GM12873 (cell line): ENCODE measurements at regions not wholly inside any gene's neighbourhood (a gene's known extent, or its start where the extent isn't known, plus 50 kb on each side); places are given as distances from the start of the nearest gene placed in this dataset.

Experiments used
- TF ChIP-seq, protein P1 (sequence below): IDR thresholded peaks from 2 replicates; pipeline ENCODE4 v1.5.1; 2012; ENCODE audit warnings: low read depth, mild to moderate bottlenecking, moderate library complexity, low read length, control low read depth; ENCODE audit not compliant: insufficient read depth; ENCODE audit errors: missing control alignments

DNA sequence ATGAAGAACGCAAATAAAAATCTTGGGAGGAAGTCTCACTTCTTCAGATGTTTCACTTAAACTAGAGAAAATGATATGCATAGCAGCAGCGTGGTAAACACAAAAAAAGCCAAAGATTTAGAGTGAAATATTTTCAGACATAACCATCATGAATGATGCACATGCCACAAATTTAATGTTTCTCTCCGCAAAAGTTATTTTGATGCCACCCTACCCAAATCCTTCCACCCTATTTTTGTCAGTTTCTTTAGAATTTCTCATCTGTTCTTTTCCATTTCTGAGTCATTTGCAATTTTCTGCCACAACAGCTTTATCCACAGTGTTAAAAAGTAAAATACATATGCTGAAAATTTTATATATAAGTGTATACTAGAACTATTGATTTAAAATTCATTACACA is 1663.7 kb upstream of the ADGRL3 start:
- TF ChIP-seq, protein P1, sequence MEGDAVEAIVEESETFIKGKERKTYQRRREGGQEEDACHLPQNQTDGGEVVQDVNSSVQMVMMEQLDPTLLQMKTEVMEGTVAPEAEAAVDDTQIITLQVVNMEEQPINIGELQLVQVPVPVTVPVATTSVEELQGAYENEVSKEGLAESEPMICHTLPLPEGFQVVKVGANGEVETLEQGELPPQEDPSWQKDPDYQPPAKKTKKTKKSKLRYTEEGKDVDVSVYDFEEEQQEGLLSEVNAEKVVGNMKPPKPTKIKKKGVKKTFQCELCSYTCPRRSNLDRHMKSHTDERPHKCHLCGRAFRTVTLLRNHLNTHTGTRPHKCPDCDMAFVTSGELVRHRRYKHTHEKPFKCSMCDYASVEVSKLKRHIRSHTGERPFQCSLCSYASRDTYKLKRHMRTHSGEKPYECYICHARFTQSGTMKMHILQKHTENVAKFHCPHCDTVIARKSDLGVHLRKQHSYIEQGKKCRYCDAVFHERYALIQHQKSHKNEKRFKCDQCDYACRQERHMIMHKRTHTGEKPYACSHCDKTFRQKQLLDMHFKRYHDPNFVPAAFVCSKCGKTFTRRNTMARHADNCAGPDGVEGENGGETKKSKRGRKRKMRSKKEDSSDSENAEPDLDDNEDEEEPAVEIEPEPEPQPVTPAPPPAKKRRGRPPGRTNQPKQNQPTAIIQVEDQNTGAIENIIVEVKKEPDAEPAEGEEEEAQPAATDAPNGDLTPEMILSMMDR: no peak

DNA sequence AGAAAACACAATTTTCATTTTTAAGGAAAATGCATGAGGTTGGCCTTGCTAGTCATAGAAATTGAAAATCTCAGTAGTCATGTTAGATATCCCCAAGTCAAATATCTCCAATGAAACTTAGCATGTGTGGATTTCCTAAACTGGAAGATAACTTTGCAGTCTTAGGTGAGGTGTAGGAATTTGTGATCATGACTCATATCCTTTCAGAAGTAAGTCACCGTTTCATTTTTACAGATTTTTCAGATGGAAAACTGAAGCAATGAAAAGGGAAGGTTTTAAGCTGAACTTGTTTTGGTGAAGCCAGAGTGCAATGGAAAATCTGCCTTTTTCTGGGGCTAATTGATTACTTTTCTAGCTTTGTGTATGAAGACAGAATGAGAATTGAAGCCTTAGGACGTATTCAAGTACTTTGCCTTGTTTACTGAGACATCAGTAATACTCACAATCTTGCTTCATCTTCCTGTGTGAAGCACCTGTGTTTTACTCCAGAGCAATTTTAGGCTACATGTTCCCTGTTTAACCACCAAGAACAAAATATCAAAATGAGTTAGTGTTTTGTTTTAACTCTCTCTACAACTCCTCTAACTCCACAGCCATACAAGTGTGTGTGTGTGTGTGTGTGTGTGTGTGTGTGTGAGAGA is 1662.8 kb upstream of the ADGRL3 start:
- TF ChIP-seq, protein P1: no peak

DNA sequence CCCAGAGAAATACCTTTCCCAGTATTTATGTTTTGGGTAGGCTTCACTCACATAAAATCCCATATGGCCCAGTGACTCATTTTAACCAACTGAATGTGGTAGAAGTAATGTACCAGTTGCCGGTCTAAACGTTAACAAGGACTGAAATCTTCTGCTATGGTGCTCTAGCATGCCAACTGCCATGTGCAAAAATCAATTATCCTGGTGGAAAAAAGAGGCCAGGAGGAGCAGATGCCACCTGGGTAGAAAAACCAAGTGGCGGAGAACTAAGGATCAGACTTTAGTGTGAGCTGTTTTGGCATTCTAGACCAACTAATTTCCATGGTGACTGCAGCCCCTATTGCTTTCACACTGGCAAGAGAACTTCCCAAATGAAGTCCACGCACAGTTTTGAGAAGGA is 1660.7 kb upstream of the ADGRL3 start:
- TF ChIP-seq, protein P1: no peak

DNA sequence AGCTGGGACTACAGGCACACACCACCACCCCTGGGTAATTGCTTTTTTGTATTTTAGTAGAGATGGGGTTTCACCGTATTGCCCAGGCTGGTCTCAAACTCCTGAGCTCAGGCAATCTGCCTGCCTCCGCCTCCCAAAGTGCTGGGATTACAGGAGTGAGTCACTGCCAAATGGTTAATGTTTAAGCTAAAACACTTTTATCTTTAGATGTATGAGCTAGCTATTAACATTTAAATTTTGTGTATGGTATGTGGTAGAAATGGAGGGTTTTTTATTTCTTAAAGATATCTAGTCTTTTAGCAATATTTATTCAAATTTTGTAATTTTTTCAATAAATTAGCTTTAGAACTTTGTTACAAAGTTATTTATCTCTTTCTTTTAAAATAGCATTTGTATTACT is 1659.8 kb upstream of the ADGRL3 start:
- TF ChIP-seq, protein P1: no peak

DNA sequence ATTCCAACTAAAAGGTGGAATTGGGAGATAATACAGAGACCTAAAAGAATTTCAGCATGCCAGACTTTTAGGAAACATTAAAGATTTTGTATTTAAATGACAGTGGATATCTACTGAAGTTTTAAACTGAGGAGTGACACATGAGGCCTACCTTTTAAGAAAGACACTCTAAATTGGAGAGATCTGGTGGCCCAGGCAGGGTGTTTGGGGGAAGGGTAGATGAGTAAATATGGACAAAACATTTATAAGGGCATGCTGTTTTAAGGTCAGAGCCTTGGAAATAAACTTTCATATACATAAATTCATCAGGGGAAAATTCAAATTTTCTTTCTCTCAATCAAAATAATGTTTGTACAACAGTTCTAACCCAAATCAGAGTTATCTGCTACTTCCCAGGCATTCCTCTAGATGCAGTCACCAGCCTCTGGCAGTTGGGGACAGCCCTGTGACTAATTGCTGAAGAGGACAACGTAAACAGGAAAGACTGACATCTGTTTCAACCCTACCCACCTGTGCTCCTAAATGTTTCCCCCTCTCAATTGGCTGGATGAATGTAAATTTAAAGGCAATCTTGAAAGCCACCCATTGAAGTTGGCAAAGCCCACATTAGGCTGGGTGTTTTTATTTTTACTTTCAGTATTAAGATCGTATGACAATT is 1646.9 kb upstream of the ADGRL3 start:
- TF ChIP-seq, protein P1: no peak

DNA sequence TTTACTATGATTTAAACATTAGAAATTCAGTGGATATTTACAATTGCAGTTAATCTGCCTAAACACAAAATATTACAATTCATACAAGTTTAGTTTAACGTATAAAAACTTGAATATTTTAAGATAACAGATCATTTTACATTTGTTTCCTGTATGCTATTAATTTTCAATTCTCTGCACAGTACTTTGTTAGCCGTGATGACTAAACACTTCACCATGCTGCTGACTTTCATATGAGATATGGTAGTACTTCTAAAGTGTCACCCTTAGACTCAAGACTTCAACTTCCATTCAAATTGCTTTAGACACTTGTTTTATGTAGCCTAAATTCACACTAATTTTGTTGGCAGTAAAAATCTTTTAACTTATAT is 1646.4 kb upstream of the ADGRL3 start:
- TF ChIP-seq, protein P1: no peak

DNA sequence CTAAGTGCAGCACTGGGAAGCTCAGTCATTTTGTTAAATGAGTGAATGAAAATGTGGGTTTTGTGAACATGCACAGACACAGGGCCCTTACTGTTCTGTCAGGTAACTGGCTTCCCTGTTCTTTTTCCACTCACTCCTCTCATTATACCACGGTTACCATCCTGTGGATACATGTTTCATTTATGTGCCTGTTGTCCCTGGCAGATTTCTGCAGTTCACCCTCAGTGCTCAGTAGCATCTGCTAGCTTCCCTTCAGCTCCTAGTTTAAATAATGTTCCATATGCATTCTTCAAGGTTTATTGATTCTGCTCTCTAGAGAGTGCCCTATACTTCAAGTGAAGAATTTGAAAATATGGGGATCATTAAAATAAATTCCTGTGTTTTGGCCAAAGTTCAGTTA is 1634.3 kb upstream of the ADGRL3 start:
- TF ChIP-seq, protein P1: no peak
